GM23338 (cell line): ENCODE measurements at regions not wholly inside any gene's neighbourhood (a gene's known extent, or its start where the extent isn't known, plus 50 kb on each side); places are given as distances from the start of the nearest gene placed in this dataset.

ENCODE experiments used
- ATAC-seq: fragments of 200-7000 bp; cut with Tn5 transposase; 3 replicates; pipeline ENCODE4 v1.9.1; 2020
- DNase-seq: peaks from one replicate; pipeline ENCODE4 v3.0.0-alpha.2; 2015; ENCODE audit warnings: low spot score
- H2AFZ ChIP-seq: fragments of 200-600 bp; sonication (generic); 2 replicates; pipeline ENCODE4 v1.8.0; 2016; ENCODE audit warnings: antibody characterized with exemption, mild to moderate bottlenecking, moderate library complexity
- H3F3A ChIP-seq: fragments of 200-600 bp; sonication (generic); replicated peaks from 2 replicates; pipeline ENCODE4 v1.8.0; 2017; ENCODE audit warnings: antibody characterized with exemption, mixed run types, low read depth
- H3K27ac ChIP-seq: fragments of 200-600 bp; sonication (generic); 2 replicates; pipeline ENCODE4 v1.6.1; 2016; ENCODE audit warnings: low read depth
- H3K27me3 ChIP-seq: fragments of 200-600 bp; sonication (generic); 2 replicates; pipeline ENCODE4 v1.8.0; 2016; ENCODE audit warnings: mild to moderate bottlenecking, mixed run types, moderate library complexity; ENCODE audit not compliant: insufficient read depth
- H3K36me3 ChIP-seq: fragments of 200-600 bp; sonication (generic); 2 replicates; pipeline ENCODE4 v1.8.0; 2016; ENCODE audit warnings: mild to moderate bottlenecking; ENCODE audit not compliant: insufficient read depth
- H3K4me1 ChIP-seq: fragments of 200-600 bp; sonication (generic); 2 replicates; pipeline ENCODE4 v1.8.0; 2016; ENCODE audit warnings: mild to moderate bottlenecking, moderate library complexity; ENCODE audit not compliant: insufficient read depth
- H3K4me2 ChIP-seq: fragments of 200-600 bp; sonication (generic); 2 replicates; pipeline ENCODE4 v1.7.1; 2017; ENCODE audit warnings: mixed run types
- H3K4me3 ChIP-seq: fragments of 200-600 bp; sonication (generic); 2 replicates; pipeline ENCODE4 v1.6.1; 2016; ENCODE audit warnings: mixed run types
- H3K79me2 ChIP-seq: fragments of 200-600 bp; sonication (generic); replicated peaks from 2 replicates; pipeline ENCODE4 v1.8.0; 2017; ENCODE audit warnings: mild to moderate bottlenecking; ENCODE audit not compliant: insufficient read depth
- H3K9me2 ChIP-seq: fragments of 200-600 bp; sonication (generic); 2 replicates; pipeline ENCODE4 v1.8.0; 2017; ENCODE audit not compliant: insufficient read depth
- H4K20me1 ChIP-seq: fragments of 200-600 bp; sonication (generic); replicated peaks from 2 replicates; pipeline ENCODE4 v1.8.0; 2017; ENCODE audit warnings: mild to moderate bottlenecking; ENCODE audit not compliant: insufficient read depth
- H3K27ac Mint-ChIP-seq: 2 replicates; pipeline ENCODE4 v1.8.0; 2020; ENCODE audit warnings: inconsistent platforms, mild to moderate bottlenecking, moderate library complexity, mixed read lengths
- H3K27me3 Mint-ChIP-seq: 3 replicates; pipeline ENCODE4 v1.8.0; 2022; ENCODE audit warnings: low read depth, mild to moderate bottlenecking, moderate library complexity, mixed read lengths, inconsistent platforms; ENCODE audit not compliant: insufficient read depth, poor library complexity
- H3K36me3 Mint-ChIP-seq: 3 replicates; pipeline ENCODE4 v1.8.0; 2021; ENCODE audit warnings: low read depth, mild to moderate bottlenecking, inconsistent platforms, moderate library complexity, mixed read lengths
- H3K4me1 Mint-ChIP-seq: 3 replicates; pipeline ENCODE4 v1.8.0; 2020; ENCODE audit warnings: mild to moderate bottlenecking, inconsistent platforms, mixed read lengths
- H3K4me3 Mint-ChIP-seq: 3 replicates; pipeline ENCODE4 v1.8.0; 2021; ENCODE audit warnings: moderate library complexity, mild to moderate bottlenecking, inconsistent platforms, mixed read lengths
- H3K9me3 Mint-ChIP-seq: 3 replicates; pipeline ENCODE4 v1.8.0; 2020; ENCODE audit warnings: moderate library complexity, mild to moderate bottlenecking, inconsistent platforms, mixed read lengths
- CREB1 ChIP-seq: fragments of 250-450 bp; sonication (Bioruptor Pico); IDR thresholded peaks from 2 replicates; pipeline ENCODE4 v1.5.0; 2020; ENCODE audit warnings: low read depth, mild to moderate bottlenecking, moderate library complexity
- CTCF ChIP-seq, 2 experiments: fragments of 200-600 bp in 1 of 2; sonication (generic) in 1 of 2; conservative IDR thresholded peaks; 2 replicates each; pipeline versions ENCODE4 v1.5.1 to v1.6.1; 2016 to 2017; ENCODE audit warnings: antibody characterized with exemption in 2 of 2, low read depth in 2 of 2, mild to moderate bottlenecking in 2 of 2, moderate library complexity in 1 of 2
- ETS1 ChIP-seq: IDR thresholded peaks from 2 replicates; pipeline ENCODE4 v1.6.1; 2016; ENCODE audit warnings: antibody characterized with exemption
- EZH2 ChIP-seq: fragments of 200-600 bp; sonication (generic); IDR thresholded peaks from one replicate; pipeline ENCODE4 v1.8.0; 2017; ENCODE audit warnings: antibody characterized with exemption, mild to moderate bottlenecking, low read depth; ENCODE audit not compliant: unreplicated experiment
- EZH2phosphoT487 ChIP-seq: fragments of 200-600 bp; sonication (generic); IDR thresholded peaks from one replicate; pipeline ENCODE4 v1.8.1; 2018; ENCODE audit warnings: antibody characterized with exemption; ENCODE audit not compliant: unreplicated experiment
- JUNB ChIP-seq: IDR thresholded peaks from one replicate; pipeline ENCODE4 v1.6.1; 2016; ENCODE audit warnings: antibody characterized with exemption; ENCODE audit not compliant: unreplicated experiment
- NANOG ChIP-seq: IDR thresholded peaks from 2 replicates; pipeline ENCODE4 v1.6.1; 2016; ENCODE audit warnings: antibody characterized with exemption, borderline replicate concordance
- POLR2AphosphoS5 ChIP-seq: IDR thresholded peaks from 2 replicates; pipeline ENCODE4 v1.6.1; 2016; ENCODE audit warnings: antibody characterized with exemption, low read depth
- STAT1 ChIP-seq: IDR thresholded peaks from one replicate; pipeline ENCODE4 v1.6.1; 2016; ENCODE audit warnings: antibody characterized with exemption; ENCODE audit not compliant: unreplicated experiment
- ZNF114 ChIP-seq: fragments of 250-450 bp; sonication (Bioruptor Pico); IDR thresholded peaks from 2 replicates; pipeline ENCODE4 v1.5.0; 2020; ENCODE audit warnings: mild to moderate bottlenecking, moderate library complexity
- ZNF331 ChIP-seq: fragments of 250-450 bp; sonication (Bioruptor Pico); IDR thresholded peaks from 2 replicates; pipeline ENCODE4 v1.5.0; 2020; ENCODE audit warnings: low read depth, mild to moderate bottlenecking, moderate library complexity
- ZNF462 ChIP-seq: fragments of 250-450 bp; sonication (Bioruptor Pico); IDR thresholded peaks from 2 replicates; pipeline ENCODE4 v1.5.0; 2020; ENCODE audit warnings: mild to moderate bottlenecking, moderate library complexity

- ATAC-seq (no peak), DNase-seq (no peak)
- H3K27me3 Mint-ChIP-seq = no peaks in the 10 kb centered on the region
- no peaks in the 10 kb centered on the region for H3K9me3 Mint-ChIP-seq
- H4K20me1 ChIP-seq = no peaks in the 10 kb centered on the region
- H3K9me2 ChIP-seq = peaks cover 6% of the 10 kb centered on the region
- no peak overlapping the region for H3K4me2 ChIP-seq
- H3K36me3 Mint-ChIP-seq = no peaks in the 10 kb centered on the region
- H3K4me3 Mint-ChIP-seq = no peak overlapping the region
- no peaks in the 10 kb centered on the region for H3K27me3 ChIP-seq
- no peak overlapping the region for H3K27ac Mint-ChIP-seq
- no peak overlapping the region for H3K4me3 ChIP-seq
- H3K36me3 ChIP-seq = no peaks in the 10 kb centered on the region
- TF ChIP-seq EZH2phosphoT487 (no peak), ZNF114 (CRISPR knock-in tag) (no peak), STAT1 (no peak), ETS1 (no peak), ZNF462 (CRISPR knock-in tag) (no peak), POLR2AphosphoS5 (no peak), CTCF (conservative IDR thresholded peaks at IDR 0.05; ENCODE audit: low read depth in 2 of 2) (no peak), ZNF331 (CRISPR knock-in tag) (no peak), CREB1 (CRISPR knock-in tag) (no peak), JUNB (no peak), NANOG (no peak), EZH2 (no peak)
- H2AFZ ChIP-seq = no peak overlapping the region
- H3K27ac ChIP-seq = no peak overlapping the region
- peaks cover 8% of the 10 kb centered on the region; the same call in 2 of the 3 replicates for H3K4me1 Mint-ChIP-seq
- no peaks in the 10 kb centered on the region for H3F3A ChIP-seq
- H3K79me2 ChIP-seq = no peaks in the 10 kb centered on the region
- H3K4me1 ChIP-seq = no peaks in the 10 kb centered on the region
These were observed 826.4 kb downstream of the CDH11 start for GRCh38 chr16:64295466-64295865.
